ENCODE measurements at regions not wholly inside any gene's neighbourhood (a gene's known extent, or its start where the extent isn't known, plus 50 kb on each side); places are given as distances from the start of the nearest gene placed in this dataset.
A peak's percentile ranks its signal among the peaks of the same experiment; 100 is the strongest.
"Not testable (repeated sequence)": the region's sequence is repeated elsewhere in the genome, so short reads cannot be mapped to it uniquely, and the experiment has no call there.

- DNase-seq = no peak
- no peak overlapping the region for H3K4me3 ChIP-seq
- no peaks in the 10 kb centered on the region for H3K36me3 ChIP-seq
- intact Hi-C loops (cut with DNase I) = no loop called here
- no peak overlapping the region for H3K27ac ChIP-seq
- peaks cover 0 to 13% (median 7%) of the 10 kb centered on the region in 4 donors for H3K4me1 ChIP-seq
- no peaks in the 10 kb centered on the region for H3K27me3 ChIP-seq
- no peak for TF ChIP-seq POLR2A (IDR thresholded peaks at IDR 0.05)
- no peaks in the 10 kb centered on the region for H3K9me3 ChIP-seq
Measured at GRCh38 chr4:106582103-106582502, 213.5 kb upstream of the GIMD1 start.

DNA sequence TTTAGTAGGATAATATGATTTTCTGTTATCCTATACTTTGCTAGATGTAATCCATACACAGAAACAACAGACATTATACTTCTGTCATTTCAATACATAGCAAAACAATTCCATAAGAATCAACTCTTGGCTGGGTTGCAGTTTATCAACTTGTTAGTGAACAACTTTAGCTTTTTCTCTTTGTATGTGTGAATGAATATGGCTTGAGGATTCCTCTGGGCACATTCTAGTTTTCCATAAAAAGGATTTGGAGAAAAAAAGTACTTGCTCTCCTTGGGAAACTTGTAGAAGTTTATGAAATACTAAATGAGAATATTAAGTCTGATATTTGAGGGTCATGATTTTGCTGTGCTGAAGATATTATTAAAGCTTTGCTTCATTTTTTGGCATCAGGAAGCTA lies 210.7 kb upstream of the GIMD1 start:
- no peak overlapping the region for H3K4me3 ChIP-seq
- TF ChIP-seq POLR2AphosphoS5 (IDR thresholded peaks at IDR 0.05) (no peak), EP300 (IDR thresholded peaks at IDR 0.05) (no peak), POLR2A (IDR thresholded peaks at IDR 0.05) (no peak), CTCF (IDR thresholded peaks at IDR 0.05) (no peak)
- no peak for DNase-seq
- intact Hi-C loops (cut with DNase I) = no loop called here
- no peaks in the 10 kb centered on the region for H3K36me3 ChIP-seq
- no peak overlapping the region for H3K27ac ChIP-seq
- no peaks in the 10 kb centered on the region for H3K27me3 ChIP-seq
- H3K4me1 ChIP-seq = peaks cover 0 to 3% (median 0%) of the 10 kb centered on the region in 4 donors
- H3K9me3 ChIP-seq = no peaks in the 10 kb centered on the region

- Histone ChIP-seq H3K36me3 (no peaks in the 10 kb centered on the region), H3K27ac (peak overlapping the region in 1 of 4 donors; percentile 10), H3K27me3 (no peaks in the 10 kb centered on the region), H3K9me3 (no peaks in the 10 kb centered on the region), H3K4me1 (no peaks in the 10 kb centered on the region), H3K4me3 (no peak overlapping the region)
- WGBS, 2 donors = 83 to 89% methylated on average over 7 of the region's 7 CpGs
- TF ChIP-seq POLR2A (IDR thresholded peaks at IDR 0.05) (no peak), EP300 (IDR thresholded peaks at IDR 0.05) (no peak), CTCF (IDR thresholded peaks at IDR 0.05) (no peak), POLR2AphosphoS5 (IDR thresholded peaks at IDR 0.05) (no peak)
- DNase-seq = no peak
- intact Hi-C loops (cut with DNase I) = no loop called here
Measured at GRCh38 chr4:106569146-106570031, 200.8 kb upstream of the GIMD1 start.

DNA sequence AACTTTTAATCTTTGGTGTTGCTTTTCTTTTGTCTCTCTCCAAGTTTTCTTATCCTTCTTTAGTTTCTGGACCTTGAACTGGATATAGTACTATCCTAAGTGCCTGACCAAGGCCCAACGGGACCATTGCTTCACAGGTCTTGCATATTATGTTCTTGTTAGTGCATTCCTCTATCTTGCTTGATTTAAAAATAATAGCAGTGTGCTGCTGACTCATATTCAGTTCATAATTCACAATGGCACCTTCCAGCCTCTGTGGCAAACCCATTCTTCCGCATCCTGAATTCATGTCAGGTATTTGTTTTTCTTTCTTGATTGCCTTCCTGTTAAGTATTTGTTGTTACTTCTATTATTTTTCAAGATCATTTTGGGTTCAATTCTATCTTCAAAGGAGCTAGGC lies 197.1 kb upstream of the GIMD1 start:
- no peaks in the 10 kb centered on the region for H3K4me1 ChIP-seq
- no peaks in the 10 kb centered on the region for H3K36me3 ChIP-seq
- H3K27ac ChIP-seq = no peak overlapping the region
- H3K4me3 ChIP-seq = no peak overlapping the region
- intact Hi-C loops (cut with DNase I) = no loop called here
- 79 to 84% methylated on average over 2 of the region's 2 CpGs for WGBS, 2 donors
- TF ChIP-seq CTCF (IDR thresholded peaks at IDR 0.05) (no peak), POLR2A (IDR thresholded peaks at IDR 0.05) (no peak), POLR2AphosphoS5 (IDR thresholded peaks at IDR 0.05) (no peak), EP300 (IDR thresholded peaks at IDR 0.05) (no peak)
- no peaks in the 10 kb centered on the region for H3K9me3 ChIP-seq
- no peaks in the 10 kb centered on the region for H3K27me3 ChIP-seq
- no peak for DNase-seq

GRCh38 chr4:106563637-106564036 lies 195.1 kb upstream of the GIMD1 start:
- DNase-seq; intact Hi-C loops (cut with DNase I); H3K27me3 ChIP-seq; H3K36me3 ChIP-seq; H3K9me3 ChIP-seq; H3K4me1 ChIP-seq; H3K27ac ChIP-seq; H3K4me3 ChIP-seq: not testable (repeated sequence)
- 80 to 92% methylated on average over 11 of the region's 11 CpGs for WGBS, 2 donors

DNA sequence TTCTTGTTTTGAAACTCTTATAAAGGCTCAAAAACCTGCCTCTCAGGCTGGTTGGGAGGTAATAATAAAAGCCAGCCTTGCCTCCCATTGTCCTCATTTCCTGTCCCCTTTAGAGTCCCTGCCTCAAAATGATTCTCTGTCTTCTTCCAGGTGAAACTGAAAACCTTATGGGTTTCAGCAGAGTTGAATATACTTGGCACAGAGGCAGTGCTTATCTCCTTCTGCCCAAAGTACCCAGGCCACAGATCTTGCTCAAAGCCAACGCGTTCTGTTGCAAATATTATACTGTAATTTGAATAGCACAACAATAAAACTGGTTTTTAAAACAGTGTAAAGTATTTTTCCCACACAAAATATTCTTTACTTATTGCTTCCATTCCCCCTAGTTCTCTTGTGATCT lies 183.1 kb upstream of the GIMD1 start:
- intact Hi-C loops (cut with DNase I) = no loop called here
- H3K9me3 ChIP-seq = no peaks in the 10 kb centered on the region
- DNase-seq = no peak
- WGBS, 2 donors = 94 to 95% methylated on average over 2 of the region's 2 CpGs
- no peaks in the 10 kb centered on the region for H3K27me3 ChIP-seq
- no peaks in the 10 kb centered on the region for H3K36me3 ChIP-seq
- no peak overlapping the region for H3K4me3 ChIP-seq
- no peaks in the 10 kb centered on the region for H3K4me1 ChIP-seq
- no peak overlapping the region for H3K27ac ChIP-seq
- TF ChIP-seq POLR2AphosphoS5 (IDR thresholded peaks at IDR 0.05) (no peak), CTCF (IDR thresholded peaks at IDR 0.05) (no peak), POLR2A (IDR thresholded peaks at IDR 0.05) (no peak), EP300 (IDR thresholded peaks at IDR 0.05) (no peak)

All from sigmoid colon (tissue), 6 donors.